ENCODE measurements at regions not wholly inside any gene's neighbourhood (a gene's known extent, or its start where the extent isn't known, plus 50 kb on each side); places are given as distances from the start of the nearest gene placed in this dataset.

GRCh38 chr12:108021141-108021540, 107.9 kb upstream of the WSCD2 start:
- no peaks in the 10 kb centered on the region for H3K27me3 ChIP-seq (ENCODE audit: control insufficient read depth, low read length)

DNA sequence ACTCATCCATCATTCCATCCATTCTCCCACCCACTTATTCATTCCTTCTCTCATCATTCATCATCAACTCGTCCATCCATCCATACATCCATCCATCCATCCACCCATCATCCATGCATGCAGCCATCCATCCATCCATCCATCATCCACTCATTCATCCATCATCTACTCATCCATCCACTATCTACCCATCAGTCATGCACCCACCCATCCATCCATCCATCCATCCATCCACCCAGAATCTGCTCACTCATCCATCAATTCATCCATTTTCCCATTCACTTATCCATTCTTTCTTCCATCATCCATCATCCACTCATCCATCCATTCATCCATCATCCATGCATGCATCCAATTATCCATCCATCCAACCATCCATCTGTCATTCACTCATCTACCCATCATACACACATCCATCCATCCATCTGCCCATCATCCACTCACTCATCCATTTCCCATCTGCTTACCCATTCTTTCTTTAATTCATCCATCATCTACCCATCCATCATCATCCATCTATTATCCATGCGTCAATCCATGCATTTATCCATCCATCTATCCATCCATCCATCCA, 107.1 kb upstream of the WSCD2 start:
- Histone ChIP-seq H3K4me2 (ENCODE audit: low read length) (no peak overlapping the region), H3K79me2 (ENCODE audit: control insufficient read depth, low read length) (no peaks in the 10 kb centered on the region), H4K20me1 (ENCODE audit: control insufficient read depth, insufficient read depth, low read depth, low read length) (no peaks in the 10 kb centered on the region), H3K9me2 (replicated peaks; ENCODE audit: control insufficient read depth, low read length) (no peaks in the 10 kb centered on the region), H3K4me1 (ENCODE audit: control insufficient read depth, low read length) (no peaks in the 10 kb centered on the region), H3K9me3 (ENCODE audit: control insufficient read depth, insufficient read depth, low read length) (no peaks in the 10 kb centered on the region), H3K27me3 (ENCODE audit: control insufficient read depth, low read length) (no peaks in the 10 kb centered on the region), H3K36me3 (ENCODE audit: control insufficient read depth, low read length) (no peaks in the 10 kb centered on the region), H3F3A (ENCODE audit: control insufficient read depth, insufficient read depth) (no peaks in the 10 kb centered on the region), H3K4me3 (ENCODE audit: low read length) (no peak overlapping the region), H3K27ac (ENCODE audit: low read depth, low read length) (no peak overlapping the region)
- no peak for TF ChIP-seq EZH2phosphoT487 (IDR thresholded peaks at IDR 0.05; ENCODE audit: borderline replicate concordance, low read length)
- no peak for TF ChIP-seq CTCF (IDR thresholded peaks at IDR 0.05; ENCODE audit: low read depth, low read length, poor library complexity, severe bottlenecking)

More at GRCh38 chr12:108021141-108021540, 107.9 kb upstream of the WSCD2 start:
- Histone ChIP-seq H3K4me1 (ENCODE audit: control insufficient read depth, low read length) (no peaks in the 10 kb centered on the region), H4K20me1 (ENCODE audit: control insufficient read depth, insufficient read depth, low read depth, low read length) (no peaks in the 10 kb centered on the region), H3K4me2 (ENCODE audit: low read length) (no peak overlapping the region), H3F3A (ENCODE audit: control insufficient read depth, insufficient read depth) (no peaks in the 10 kb centered on the region), H3K36me3 (ENCODE audit: control insufficient read depth, low read length) (no peaks in the 10 kb centered on the region), H3K27ac (ENCODE audit: low read depth, low read length) (no peak overlapping the region), H3K9me3 (ENCODE audit: control insufficient read depth, insufficient read depth, low read length) (no peaks in the 10 kb centered on the region), H3K79me2 (ENCODE audit: control insufficient read depth, low read length) (no peaks in the 10 kb centered on the region), H3K4me3 (ENCODE audit: low read length) (no peak overlapping the region), H3K9me2 (replicated peaks; ENCODE audit: control insufficient read depth, low read length) (no peaks in the 10 kb centered on the region)
- TF ChIP-seq CTCF (IDR thresholded peaks at IDR 0.05; ENCODE audit: low read depth, low read length, poor library complexity, severe bottlenecking) (no peak), EZH2phosphoT487 (IDR thresholded peaks at IDR 0.05; ENCODE audit: borderline replicate concordance, low read length) (no peak)

DNA sequence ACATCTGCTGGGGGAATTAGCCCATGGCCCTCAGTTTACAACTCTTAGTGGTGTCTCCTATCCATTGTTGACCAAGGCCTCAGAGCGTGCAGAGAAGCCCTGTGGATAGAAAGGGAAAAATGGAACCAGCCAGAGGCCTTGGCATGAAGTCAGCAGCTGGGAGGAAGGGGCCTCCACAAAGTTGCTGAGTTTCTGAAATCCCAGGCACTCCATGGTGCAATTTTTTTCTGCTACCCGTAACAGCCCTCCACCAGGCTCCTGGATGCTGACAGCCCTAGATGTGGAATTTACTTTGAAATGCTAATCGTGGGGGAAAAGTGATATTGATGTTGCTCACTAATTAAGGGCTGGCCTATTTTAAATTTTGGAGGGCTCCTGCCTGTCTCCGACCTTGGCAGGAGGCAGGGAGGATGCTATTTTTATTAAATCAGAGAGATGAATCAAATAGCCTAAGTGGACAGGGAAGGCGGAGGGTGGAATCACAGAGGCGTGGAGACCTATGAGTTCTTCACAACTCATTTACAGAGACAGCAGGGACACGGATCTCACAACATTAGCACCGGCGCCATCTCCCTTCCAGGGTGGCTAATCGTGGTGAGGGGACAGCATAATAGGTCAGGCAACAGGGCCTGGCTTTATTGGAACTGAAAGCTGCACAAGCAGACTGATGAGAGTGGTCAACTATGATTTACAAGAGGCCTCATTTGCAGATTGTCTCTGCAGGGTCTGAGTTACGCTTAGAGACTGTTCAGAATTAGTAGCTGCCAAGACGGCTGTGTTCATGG, 99.8 kb upstream of the WSCD2 start:
- Histone ChIP-seq H3K4me2 (ENCODE audit: low read length) (no peak overlapping the region), H3K27me3 (ENCODE audit: control insufficient read depth, low read length) (no peaks in the 10 kb centered on the region), H3K9me3 (ENCODE audit: control insufficient read depth, insufficient read depth, low read length) (no peaks in the 10 kb centered on the region), H3K27ac (ENCODE audit: low read depth, low read length) (no peak overlapping the region), H3K79me2 (ENCODE audit: control insufficient read depth, low read length) (no peaks in the 10 kb centered on the region), H3K4me3 (ENCODE audit: low read length) (no peak overlapping the region), H3K9me2 (replicated peaks; ENCODE audit: control insufficient read depth, low read length) (no peaks in the 10 kb centered on the region), H4K20me1 (ENCODE audit: control insufficient read depth, insufficient read depth, low read depth, low read length) (no peaks in the 10 kb centered on the region), H3K4me1 (ENCODE audit: control insufficient read depth, low read length) (no peaks in the 10 kb centered on the region), H3K36me3 (ENCODE audit: control insufficient read depth, low read length) (no peaks in the 10 kb centered on the region), H3F3A (ENCODE audit: control insufficient read depth, insufficient read depth) (no peaks in the 10 kb centered on the region)
- TF ChIP-seq EZH2phosphoT487 (IDR thresholded peaks at IDR 0.05; ENCODE audit: borderline replicate concordance, low read length) (no peak), CTCF (IDR thresholded peaks at IDR 0.05; ENCODE audit: low read depth, low read length, poor library complexity, severe bottlenecking) (no peak)

Data from DOHH2 (cell line).